NB4 (cell line): ENCODE measurements at regions not wholly inside any gene's neighbourhood (a gene's known extent, or its start where the extent isn't known, plus 50 kb on each side); places are given as distances from the start of the nearest gene placed in this dataset.

Experiments
- DNase-seq: peaks from one replicate; pipeline ENCODE4 v3.0.0; 2010; ENCODE audit warnings: low read depth
- H3K4me3 ChIP-seq: one replicate; pipeline ENCODE4 v1.5.1; 2011; ENCODE audit warnings: mild to moderate bottlenecking, low read depth, low read length, moderate library complexity
- CTCF ChIP-seq: IDR thresholded peaks from one replicate; pipeline ENCODE4 v1.5.1; 2012; ENCODE audit warnings: low read depth, low read length
- MYC ChIP-seq: IDR thresholded peaks from 2 replicates; pipeline ENCODE4 v1.6.1; 2011; ENCODE audit warnings: low read depth, low read length
- POLR2A ChIP-seq: IDR thresholded peaks from 2 replicates; pipeline ENCODE4 v1.6.1; 2011; ENCODE audit warnings: mild to moderate bottlenecking; ENCODE audit not compliant: insufficient read length; ENCODE audit errors: extremely low read depth
- TF ChIP-seq, protein P1 (sequence below): IDR thresholded peaks from 2 replicates; pipeline ENCODE4 v1.6.1; 2011; ENCODE audit warnings: low read depth, low read length

DNA sequence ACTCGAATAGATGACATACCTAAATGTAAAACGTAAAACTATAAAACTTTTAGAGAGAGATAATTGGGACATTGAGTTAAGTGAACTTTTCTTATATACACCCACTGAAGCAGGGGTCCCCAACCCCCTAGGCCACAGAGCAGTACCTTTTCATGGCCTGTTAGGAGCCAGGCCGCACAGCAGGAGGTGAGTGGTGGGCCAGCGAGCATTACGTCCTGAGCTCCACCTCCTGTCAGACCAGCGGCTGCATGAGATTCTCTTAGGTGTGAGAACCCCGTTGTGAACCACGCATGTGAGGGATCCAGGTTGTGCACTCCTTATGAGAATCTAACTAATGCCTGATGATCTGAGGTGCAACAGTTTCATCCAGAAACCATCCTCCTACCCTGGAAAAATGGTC, 114.8 kb downstream of the HMX1 start:
- no peak overlapping the region for H3K4me3 ChIP-seq
- TF ChIP-seq POLR2A, result no peak
- TF ChIP-seq CTCF, result no peak
- DNase-seq, result no peak

DNA sequence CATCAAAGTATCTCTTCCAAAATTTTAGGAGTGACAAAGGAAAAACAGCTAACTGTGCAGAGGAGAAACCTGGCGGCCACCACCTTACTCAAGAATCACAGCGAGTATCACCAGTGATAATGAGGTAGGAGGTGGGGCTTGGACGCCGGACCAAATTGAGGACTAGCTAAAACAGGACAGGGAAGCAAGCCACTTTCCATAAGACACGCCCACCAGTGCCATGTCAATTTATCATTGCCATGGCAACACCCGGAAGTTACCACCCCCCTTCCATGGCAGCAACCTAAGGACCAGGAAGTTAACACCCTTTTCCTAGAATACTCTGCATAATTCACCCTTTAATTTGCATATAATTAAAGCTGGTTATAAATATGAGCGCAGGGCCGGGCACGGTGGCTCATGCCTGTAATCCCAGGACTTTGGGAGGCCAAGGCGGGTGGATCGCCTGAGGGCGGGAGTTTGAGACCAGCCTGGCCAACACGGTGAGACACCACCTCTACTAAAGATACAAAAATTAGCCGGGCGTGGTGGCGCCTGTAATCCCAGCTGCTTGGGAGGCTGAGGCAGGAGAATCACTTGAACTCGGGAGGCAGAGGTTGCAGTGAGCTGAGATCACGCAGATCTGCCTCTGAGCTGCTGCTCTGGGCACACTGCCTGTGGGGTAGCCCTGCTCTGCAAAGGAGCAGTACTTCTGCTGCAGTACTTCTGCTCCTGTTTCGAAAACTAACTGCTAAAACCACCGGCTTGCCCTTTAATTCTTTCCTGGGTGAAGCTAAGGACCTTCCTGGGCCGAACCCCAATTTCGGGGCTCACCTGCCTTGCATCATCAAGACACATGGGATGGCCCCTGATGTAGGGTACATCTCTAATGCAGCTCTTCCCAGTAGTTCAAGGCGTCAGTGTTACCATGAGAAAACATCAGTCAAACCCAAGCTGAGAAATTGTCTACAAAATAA, 116.7 kb downstream of the HMX1 start:
- DNase-seq, result no peak
- no peak for TF ChIP-seq CTCF
- TF ChIP-seq, protein P1, sequence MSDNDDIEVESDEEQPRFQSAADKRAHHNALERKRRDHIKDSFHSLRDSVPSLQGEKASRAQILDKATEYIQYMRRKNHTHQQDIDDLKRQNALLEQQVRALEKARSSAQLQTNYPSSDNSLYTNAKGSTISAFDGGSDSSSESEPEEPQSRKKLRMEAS, result no peak
- no peak for TF ChIP-seq MYC
- TF ChIP-seq POLR2A, result no peak
- H3K4me3 ChIP-seq, result no peak overlapping the region

GRCh38 chr4:8748236-8748575, 123.4 kb downstream of the HMX1 start:
- TF ChIP-seq, protein P1, result no peak
- H3K4me3 ChIP-seq, result no peak overlapping the region
- no peak for DNase-seq

DNA sequence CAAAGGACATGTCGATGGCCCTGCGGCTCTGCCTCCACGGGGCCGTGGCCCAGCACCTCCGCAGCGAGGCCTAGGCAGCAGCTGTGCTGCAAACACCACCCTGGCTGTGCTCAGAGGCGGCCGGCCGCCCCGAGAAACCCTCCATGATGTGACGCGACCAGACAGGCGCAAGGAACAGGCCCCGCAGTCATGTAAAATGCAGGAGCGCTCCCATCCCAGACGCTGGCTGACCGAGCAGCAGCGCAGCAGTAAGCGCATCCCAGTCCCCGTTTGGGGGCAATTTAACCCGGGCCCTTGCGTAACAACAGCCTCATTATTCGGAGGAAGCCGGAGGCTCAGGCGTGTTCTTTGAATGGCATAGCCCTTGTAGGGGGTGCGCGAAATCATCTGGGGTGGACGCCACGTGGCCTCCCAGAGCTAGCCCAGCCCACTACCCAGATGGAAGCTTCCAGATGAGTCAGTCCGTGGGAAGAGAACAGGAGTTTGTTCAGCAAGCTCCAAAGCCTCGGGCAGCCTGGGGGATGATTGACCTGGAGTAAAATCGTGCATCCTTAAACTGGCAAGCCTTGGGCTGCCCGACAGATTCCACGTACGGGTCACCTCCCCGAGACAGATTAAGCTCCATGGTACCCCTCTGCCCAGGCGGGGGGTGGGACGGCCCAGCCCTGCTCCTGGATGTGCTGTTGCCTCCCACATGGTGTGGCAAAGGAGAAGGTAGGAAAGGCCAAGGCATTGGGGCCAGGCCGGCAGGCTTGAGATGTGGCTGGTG, 124.0 kb downstream of the HMX1 start:
- TF ChIP-seq, protein P1, result no peak
- TF ChIP-seq POLR2A (no peak), CTCF (no peak), MYC (no peak)
- no peak overlapping the region for H3K4me3 ChIP-seq
- no peak for DNase-seq

GRCh38 chr4:8746523-8747466, 124.8 kb downstream of the HMX1 start:
- no peak for DNase-seq
- TF ChIP-seq CTCF (no peak), MYC (no peak), POLR2A (no peak)
- TF ChIP-seq, protein P1, result no peak
- H3K4me3 ChIP-seq, result no peak overlapping the region
